ENCODE measurements at regions not wholly inside any gene's neighbourhood (a gene's known extent, or its start where the extent isn't known, plus 50 kb on each side); places are given as distances from the start of the nearest gene placed in this dataset.
"Not testable (repeated sequence)": the region's sequence is repeated elsewhere in the genome, so short reads cannot be mapped to it uniquely, and the experiment has no call there.

- DNase-seq = no peak
Measured at GRCh38 chr4:107468156-107468555, 251.9 kb downstream of the PAPSS1 start.

DNA sequence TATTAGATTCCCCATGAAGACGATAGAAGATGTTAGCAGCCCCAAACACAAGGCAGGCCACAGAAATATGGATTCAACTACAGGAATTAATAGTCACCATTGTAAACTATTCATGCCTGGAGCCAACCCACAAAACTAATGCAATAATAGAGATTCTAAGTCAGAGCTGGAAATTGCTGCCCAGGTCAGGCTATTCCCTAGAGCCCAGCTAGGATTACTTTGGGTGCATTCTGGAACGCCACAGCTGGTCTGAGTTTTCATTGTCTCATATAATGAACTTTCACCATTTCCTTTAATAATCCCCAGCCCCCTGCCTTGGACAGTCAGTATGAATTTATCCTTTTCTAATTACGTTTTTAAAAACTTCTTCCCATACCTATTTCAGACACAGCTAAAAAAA lies 252.6 kb downstream of the PAPSS1 start:
- DNase-seq = no peak

GRCh38 chr4:107458194-107458593 lies 261.8 kb downstream of the PAPSS1 start:
- DNase-seq = no peak

DNA sequence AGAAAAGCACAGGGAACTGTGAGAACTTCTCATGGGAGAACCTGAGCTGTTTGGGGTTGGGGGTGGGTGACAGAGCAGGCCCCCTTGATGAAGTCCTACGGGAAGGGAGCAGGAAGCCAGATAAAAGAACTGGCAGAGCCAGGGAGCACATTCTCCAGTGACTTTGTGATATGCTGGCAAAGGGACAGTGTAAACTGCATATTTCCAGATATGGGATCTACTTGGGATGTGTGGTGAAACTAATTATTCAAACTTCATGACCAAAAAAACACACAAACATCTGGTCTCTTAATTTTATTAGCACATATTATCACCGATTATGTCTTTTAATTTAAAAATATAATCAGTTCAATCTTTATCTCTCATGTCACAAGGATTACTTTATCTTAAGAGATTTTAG lies 266.0 kb downstream of the PAPSS1 start:
- no peak for DNase-seq

GRCh38 chr4:107452717-107453630 lies 267.1 kb downstream of the PAPSS1 start:
- DNase-seq = no peak

DNA sequence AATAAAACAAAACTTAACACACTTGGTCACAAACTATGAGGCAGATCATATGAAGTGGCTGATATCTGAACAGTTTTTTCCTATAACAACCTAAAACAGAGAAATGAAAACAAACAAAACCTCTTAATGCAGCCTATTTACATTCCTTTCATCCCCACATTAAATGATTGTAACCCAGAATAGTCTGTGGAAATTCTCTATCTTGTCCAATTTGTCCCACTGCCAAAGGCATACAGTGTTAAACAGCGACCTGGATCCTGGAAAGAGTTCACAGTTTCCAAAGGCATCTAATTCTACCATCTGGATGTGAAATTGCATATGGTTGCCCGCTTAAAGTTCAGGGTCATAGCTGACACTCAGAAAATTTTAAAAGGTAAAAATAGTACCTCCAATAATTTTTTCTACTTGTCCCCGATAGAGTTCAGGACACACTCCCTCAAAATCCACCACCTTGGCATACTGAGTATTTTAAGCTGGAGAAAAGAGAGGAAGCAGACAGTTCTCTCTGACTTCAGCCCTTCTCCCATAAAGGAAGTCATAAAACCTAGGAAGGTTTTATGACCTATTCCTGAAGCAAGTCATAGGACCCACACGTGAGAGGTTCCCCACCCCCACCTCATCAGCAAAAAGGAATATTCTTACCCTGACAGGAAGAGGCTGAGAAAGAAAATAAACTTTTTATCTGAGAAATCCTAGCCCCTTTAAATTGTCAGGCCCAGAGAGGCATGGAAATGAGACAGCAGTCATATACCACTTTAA lies 270.2 kb downstream of the PAPSS1 start:
- DNase-seq = no peak

DNA sequence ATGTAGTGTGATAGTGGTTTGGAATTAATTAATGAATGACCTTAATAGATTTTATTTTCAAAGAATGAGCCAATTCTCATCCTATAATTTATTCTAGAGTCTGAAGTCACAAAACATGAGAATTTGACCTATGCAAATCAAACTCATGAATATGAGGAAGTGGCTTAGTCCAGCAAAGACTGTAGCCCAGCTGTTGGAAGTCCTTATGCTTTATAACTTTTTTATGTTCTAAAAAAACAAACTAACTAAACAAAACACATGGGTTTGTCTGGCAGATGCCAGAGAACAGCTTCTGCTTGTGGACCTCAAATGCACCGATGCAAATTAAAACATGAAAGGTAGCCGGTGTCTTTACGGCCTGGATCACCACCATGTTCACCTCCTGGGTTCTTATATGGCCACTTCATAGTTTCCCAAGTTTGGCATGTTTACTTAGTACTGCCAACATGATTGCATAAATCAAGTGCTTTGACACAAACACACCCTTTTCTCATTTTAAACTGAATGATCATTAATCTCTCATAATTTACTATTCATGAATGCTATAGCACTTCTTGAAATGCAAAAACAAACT lies 277.4 kb downstream of the PAPSS1 start:
- no peak for DNase-seq

DNA sequence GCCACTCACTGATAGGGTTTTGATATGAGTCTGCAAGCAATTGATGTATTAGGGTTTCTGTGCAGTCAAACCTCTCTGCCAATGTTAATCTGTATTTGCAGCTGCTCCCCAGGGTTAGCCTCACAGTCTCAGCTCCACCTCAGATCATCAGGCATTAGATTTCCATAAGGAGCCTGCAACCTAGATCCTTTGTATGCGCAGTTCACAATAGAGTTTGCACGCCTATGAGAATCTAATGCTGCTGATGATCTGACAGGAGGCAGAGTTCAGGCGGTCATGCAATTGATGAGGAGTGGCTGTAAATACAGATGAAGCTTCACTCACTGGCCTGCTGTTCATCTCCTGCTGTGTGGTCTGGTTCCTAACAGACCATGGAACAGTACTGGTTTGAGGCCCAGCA lies 280.6 kb downstream of the PAPSS1 start:
- no peak for DNase-seq

DNA sequence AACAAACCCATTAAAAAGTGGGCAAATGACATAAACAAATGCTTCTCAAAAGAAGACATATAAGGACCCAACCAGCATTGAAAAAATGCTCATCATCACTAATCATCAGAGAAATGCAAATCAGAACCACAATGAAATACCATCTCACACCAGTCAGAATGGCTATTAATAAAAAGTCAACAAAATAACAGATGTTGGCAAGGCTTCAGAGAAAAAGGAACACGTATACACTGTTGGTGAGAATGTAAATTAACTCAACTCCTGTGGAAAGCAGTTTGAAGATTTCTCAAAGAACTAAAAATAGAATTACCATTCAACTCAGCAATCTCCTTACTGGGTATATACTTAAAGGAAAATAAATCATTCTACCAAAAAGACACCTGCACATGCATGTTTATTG lies 283.6 kb downstream of the PAPSS1 start:
- not testable (repeated sequence) for DNase-seq

DNA sequence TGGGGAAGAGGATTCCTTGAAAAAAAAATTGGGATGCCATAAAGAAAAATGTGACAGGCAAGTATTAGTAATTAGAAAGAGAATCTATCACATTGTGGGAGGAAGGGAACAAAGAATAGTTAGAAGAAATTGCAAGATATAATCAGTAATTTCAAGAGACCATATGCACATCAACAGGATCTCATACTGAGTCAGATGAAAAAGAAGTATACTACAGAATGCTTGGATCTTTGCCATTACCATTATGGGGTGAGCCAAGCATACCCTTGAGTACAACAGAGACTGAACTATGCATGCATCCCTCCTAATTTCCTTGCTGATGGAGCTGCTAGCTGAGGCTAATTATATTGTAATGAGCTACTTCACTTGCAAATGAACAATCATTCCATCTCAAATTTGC lies 287.6 kb downstream of the PAPSS1 start:
- no peak for DNase-seq

- DNase-seq = peak; percentile 3
Measured at GRCh38 chr4:107423677-107424405, 296.2 kb downstream of the PAPSS1 start.

DNA sequence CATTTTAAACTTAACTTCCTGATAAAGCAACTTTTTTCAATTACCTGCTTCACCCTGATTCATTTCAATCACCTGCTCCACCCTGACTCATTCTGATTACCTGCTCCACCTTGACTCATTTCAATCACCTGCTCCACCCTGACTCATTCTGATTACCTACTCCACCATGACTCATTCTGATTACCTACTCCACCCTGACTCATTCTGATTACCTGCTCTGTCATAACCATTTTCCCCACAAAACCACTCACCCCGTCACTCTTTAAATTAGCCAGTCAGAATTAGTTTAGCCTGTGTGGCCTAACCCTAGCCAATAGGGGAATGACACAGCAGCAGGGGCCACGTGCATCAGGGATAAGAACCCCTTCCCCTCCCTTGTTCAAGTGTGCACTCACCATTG lies 300.5 kb downstream of the PAPSS1 start:
- DNase-seq = not testable (repeated sequence)

DNA sequence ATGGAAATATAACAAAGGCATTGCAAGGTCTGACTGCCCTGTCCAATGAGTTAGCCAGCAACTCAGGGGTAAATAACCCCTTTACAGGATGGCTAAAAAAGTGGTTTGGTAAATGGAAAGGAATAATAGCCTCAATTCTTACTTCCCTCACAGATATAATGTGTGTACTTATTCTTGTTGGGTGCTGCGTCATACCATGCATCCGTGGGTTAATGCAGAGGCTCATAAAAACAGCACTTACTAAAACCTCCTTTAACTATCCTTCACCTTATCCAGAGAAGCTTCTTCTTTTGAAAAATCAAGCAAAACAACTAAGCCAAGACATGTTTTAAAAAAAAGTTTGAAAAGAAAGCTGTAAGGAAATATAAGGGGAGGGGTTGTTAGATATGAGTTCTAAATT lies 301.0 kb downstream of the PAPSS1 start:
- DNase-seq = no peak

GRCh38 chr4:107415490-107415889 lies 304.5 kb downstream of the PAPSS1 start:
- DNase-seq = not testable (repeated sequence)

DNA sequence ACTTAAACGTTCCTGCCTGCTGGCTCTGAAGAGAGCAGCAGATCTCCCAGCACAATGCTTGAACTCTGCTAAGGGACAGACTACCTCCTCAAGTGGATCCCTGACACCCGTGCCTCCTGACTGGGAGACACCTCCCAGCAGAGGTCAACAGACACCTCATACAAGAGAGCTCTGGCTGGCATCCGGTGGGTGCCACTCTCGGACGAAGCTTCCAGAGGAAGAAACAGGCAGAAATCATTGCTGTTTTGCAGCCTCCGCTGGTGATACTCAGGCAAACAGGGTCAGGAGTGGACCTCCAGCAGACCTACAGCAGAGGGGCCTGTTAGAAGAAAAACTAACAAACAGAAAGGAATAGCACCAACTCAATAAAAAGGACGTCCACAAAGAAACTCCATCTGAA lies 310.2 kb downstream of the PAPSS1 start:
- DNase-seq = not testable (repeated sequence)

GRCh38 chr4:107408968-107409367 lies 311.1 kb downstream of the PAPSS1 start:
- no peak for DNase-seq

DNA sequence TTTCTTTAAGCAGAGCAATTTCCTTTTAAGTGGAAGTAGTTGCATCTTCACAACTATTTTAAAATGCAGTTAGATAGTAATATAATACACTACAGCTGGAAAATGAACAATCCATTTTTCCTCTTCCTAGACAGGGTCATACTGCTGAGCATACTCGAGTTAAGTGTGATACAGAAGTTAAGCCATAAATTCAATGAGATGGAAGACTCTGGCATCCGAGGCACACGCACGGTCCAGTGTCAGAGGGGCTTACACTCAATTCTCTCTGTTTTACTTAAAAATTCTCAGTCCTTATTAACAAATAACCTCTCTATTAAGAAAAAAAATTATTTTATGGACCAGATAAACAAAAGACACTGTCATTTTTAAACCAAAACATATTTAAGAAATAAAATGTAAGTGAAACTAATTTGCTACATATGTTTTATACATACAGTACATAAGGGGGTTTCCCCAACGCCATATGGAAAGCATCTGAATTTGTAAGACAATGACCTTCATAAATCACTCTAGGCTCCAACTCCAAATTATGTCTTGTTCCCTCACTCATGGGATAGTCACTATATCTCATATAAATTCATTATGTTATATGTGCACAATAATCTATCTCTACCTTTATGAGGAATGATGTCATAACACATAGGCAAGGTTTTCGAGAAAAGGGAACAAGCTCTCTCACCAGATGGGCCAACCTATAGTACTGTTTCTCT lies 315.3 kb downstream of the PAPSS1 start:
- no peak for DNase-seq

DNA sequence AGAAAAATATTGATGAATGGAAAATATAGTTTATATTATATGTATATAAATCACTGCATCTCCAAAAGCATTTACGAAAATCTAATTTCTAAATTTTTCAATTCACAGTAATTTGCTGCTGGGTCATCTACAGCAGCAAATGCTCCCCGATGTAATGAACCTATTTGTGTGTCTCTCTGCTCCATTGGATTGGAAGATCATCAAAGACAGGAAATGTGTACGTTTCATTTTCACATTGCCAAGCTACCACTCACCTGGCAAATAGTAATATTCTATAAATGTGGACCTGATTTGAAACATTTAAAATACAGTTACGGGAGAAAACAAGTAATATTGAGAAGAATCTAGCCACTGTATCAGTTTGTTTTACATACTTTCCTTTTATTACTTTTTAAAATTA lies 317.7 kb downstream of the PAPSS1 start:
- DNase-seq = no peak

- DNase-seq = no peak
Measured at GRCh38 chr4:107392951-107393350, 327.1 kb downstream of the PAPSS1 start.

DNA sequence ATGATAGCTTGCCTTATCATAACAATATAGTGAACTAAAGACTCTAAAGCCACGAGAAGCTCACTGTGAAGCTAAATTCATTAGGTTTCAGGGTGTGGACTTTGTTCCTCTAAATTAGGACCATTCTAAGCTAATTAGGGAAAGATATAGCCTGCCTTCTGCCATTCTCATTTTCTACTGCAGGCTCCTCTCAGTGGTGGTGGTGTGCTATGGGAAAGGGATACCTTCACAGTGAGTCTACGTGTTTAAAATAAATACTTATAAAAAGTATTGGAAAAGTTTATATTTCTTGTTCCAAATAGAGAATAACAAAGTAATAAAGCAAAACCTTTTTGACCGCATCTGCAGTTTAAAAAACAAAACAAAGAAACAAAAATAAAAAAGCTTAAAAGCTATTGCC lies 327.7 kb downstream of the PAPSS1 start:
- no peak for DNase-seq

GRCh38 chr4:107391630-107392028 lies 328.4 kb downstream of the PAPSS1 start:
- DNase-seq = no peak

DNA sequence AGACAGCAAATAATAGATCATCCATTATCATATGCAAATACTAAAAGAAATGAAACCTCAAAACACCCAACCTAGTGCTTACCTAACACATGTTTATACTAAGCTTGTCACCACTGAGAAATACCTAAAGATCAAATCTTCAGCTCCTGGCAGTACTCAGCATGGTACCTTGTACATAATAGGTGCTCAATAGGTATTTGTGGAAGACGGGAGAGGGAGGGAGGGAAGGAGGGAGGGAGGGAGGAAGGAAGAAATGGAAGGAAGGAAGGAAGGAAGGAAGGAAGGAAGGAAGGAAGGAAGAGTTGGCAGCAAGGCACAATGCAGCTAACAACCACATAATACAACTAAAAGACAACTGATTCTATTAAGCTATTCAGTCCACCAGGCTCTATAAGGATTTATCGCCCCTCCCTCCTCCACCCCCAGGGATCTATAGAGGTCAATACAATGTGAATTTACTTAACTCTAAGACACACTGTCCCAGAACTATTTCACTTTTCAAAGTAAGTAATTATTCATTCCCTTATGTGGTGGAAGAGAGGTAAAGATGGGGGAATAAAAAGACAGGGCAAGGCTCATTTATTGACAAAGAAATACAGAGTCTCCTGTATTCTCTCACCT lies 328.9 kb downstream of the PAPSS1 start:
- no peak for DNase-seq
